ENCODE measurements at regions not wholly inside any gene's neighbourhood (a gene's known extent, or its start where the extent isn't known, plus 50 kb on each side); places are given as distances from the start of the nearest gene placed in this dataset.

GRCh38 chr5:142405814-142406395 is 81.1 kb upstream of the SPRY4 start:
- POLR2A ChIA-PET: interaction anchor here (0.6 to 1.4 kb wide), 3 partner anchors 8 to 17 kb away, joined by 3 to 4 read pairs (median 3); no protein-coding TSS in a partner anchor
- no peak for FAIRE-seq
- intact Hi-C loops (cut with micrococcal nuclease): no loop called here

More at GRCh38 chr5:142405814-142406395, 81.1 kb upstream of the SPRY4 start:
- TF ChIP-seq ZZZ3 (IDR thresholded peaks at IDR 0.05) (no peak), RBM25 (IDR thresholded peaks at IDR 0.05; ENCODE audit: low read depth, low read length, severe bottlenecking) (no peak), STAT6 (CRISPR knock-in tag; IDR thresholded peaks at IDR 0.05) (no peak), C11orf30 (IDR thresholded peaks at IDR 0.05; ENCODE audit: low read depth) (no peak), NONO (IDR thresholded peaks at IDR 0.05; ENCODE audit: low read depth in 2 of 2, low read length in 1 of 2) (no peak), RBFOX2 (IDR thresholded peaks at IDR 0.05; ENCODE audit: low read depth, low read length) (no peak), PATZ1 (CRISPR knock-in tag; IDR thresholded peaks at IDR 0.05; ENCODE audit: borderline replicate concordance) (no peak), SMAD3 (CRISPR knock-in tag; conservative IDR thresholded peaks at IDR 0.05) (no peak), ZNF699 (CRISPR knock-in tag; IDR thresholded peaks at IDR 0.05; ENCODE audit: insufficient replicate concordance) (no peak), TOE1 (IDR thresholded peaks at IDR 0.05; ENCODE audit: borderline replicate concordance) (no peak), TOE1 (CRISPR knock-in tag; IDR thresholded peaks at IDR 0.05; ENCODE audit: borderline replicate concordance, low read depth) (no peak), CTBP1 (IDR thresholded peaks at IDR 0.05; ENCODE audit: borderline replicate concordance) (no peak), MYNN (IDR thresholded peaks at IDR 0.05) (no peak), MYNN (CRISPR knock-in tag; IDR thresholded peaks at IDR 0.05) (no peak)
- no peak overlapping the region for H3K4me2 ChIP-seq (ENCODE audit: insufficient read depth, low read length)
- H3K27ac ChIP-seq (ENCODE audit: extremely low read depth, low read depth, low read length): no peak overlapping the region
- H3K27me3 ChIP-seq (ENCODE audit: control insufficient read depth in 2 of 2, insufficient read depth in 2 of 2, low read length in 2 of 2): peaks cover 0 to 11% of the 10 kb centered on the region in 2 experiments; a peak in 1 of 5 replicates
- H3K9ac ChIP-seq (ENCODE audit: insufficient read depth in 1 of 2, low read depth in 2 of 2, low read length in 2 of 2): no peak overlapping the region
- H3K4me3 ChIP-seq: no peak overlapping the region
- H3K36me3 ChIP-seq (ENCODE audit: control insufficient read depth, insufficient read depth, low read length): no peaks in the 10 kb centered on the region
- in situ Hi-C loops (cut with MboI): no loop called here
- no peak overlapping the region for H2AFZ ChIP-seq (ENCODE audit: low read depth, low read length)
- CTCF ChIA-PET (ENCODE audit: low intra/inter-chr PET ratio): no interaction called here
- H4K20me1 ChIP-seq (replicated peaks; ENCODE audit: control insufficient read depth, insufficient read depth, low read length): no peaks in the 10 kb centered on the region
- 25% methylated on average over 6 of the region's 6 CpGs for WGBS (ENCODE audit: insufficient coverage, low coverage, missing lambda C conversion rate)
- H3K4me1 ChIP-seq (replicated peaks in 1 of 2; ENCODE audit: control insufficient read depth in 2 of 2, insufficient read depth in 2 of 2, low read length in 2 of 2): no peaks in the 10 kb centered on the region
- ATAC-seq (no peak), DNase-seq (ENCODE audit: extremely low read depth in 1 of 4, low spot score in 3 of 4) (no peak)
- no peaks in the 10 kb centered on the region for H3K9me1 ChIP-seq (ENCODE audit: control insufficient read depth, insufficient read depth, low read length)
- BruUV-seq (replicated peaks): no TSS peak
- no peaks in the 10 kb centered on the region for H3K79me2 ChIP-seq (ENCODE audit: control insufficient read depth, insufficient read depth, low read length)
- no peaks in the 10 kb centered on the region for H3K9me3 ChIP-seq (replicated peaks; ENCODE audit: control insufficient read depth, insufficient read depth, low read depth, low read length)

Data from K562 (cell line).